HG03378 (cell line): ENCODE measurements at regions not wholly inside any gene's neighbourhood (a gene's known extent, or its start where the extent isn't known, plus 50 kb on each side); places are given as distances from the start of the nearest gene placed in this dataset.

ENCODE experiments used
- ATAC-seq: cut with Tn5 transposase; IDR thresholded peaks from one replicate; pipeline ENCODE4 v1.9.1; 2021; ENCODE audit warnings: mild to moderate bottlenecking, moderate library complexity; ENCODE audit not compliant: unreplicated experiment

DNA sequence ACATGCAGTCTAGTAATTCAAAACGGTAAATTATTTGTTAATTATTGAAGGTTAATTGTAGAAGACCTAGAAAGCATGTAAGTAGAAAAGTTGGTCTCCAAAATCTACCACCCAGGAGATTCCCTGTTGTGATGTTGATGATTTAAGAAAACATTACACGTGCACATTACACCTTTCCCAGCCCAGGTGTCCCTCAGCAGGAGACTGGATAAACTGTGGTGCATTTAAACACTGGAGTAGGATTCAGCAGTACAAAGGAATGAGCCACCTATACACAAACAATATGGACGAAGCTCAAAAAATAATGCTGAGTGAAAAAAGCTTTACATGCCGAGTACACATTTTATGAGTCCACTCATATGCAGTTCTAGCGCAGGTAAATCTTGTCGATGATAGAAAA is 109.0 kb upstream of the STARD3NL start:
- no peak for ATAC-seq

DNA sequence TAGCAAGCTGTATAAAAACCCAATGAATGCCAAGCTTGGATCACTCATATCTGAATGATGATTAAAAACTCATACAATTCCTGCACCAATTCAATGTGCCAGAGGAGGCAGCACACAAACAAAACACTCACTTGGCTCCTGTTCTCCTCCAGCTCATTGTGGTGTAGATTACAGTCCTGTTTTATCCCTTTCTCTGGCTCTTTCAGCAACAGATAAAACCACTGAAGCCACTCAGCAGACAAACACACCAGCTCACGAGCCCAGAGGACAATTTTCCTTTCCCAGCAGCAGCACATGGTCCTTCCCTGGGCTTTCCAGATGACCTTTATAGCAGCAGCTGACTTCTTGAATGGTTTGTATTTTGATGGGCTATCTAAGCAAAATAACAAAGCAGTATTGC is 107.3 kb upstream of the STARD3NL start:
- ATAC-seq, result no peak

DNA sequence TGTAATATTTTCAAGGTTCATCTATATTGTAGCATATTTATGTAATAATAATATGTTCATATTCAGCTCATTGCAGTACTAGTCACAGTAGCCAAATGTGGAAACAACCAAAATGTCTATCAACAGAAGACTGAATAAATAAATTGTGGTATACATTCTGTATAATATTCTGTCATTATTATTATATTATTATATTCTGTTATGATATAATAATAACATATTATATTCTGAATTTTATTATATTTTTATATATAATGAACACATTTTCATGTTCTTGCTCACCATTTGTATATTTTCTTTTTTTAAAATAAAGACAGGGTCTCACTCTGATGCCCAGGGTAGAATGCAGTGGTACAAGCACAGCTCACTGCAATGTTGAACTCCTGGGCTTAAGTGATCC is 91.2 kb upstream of the STARD3NL start:
- ATAC-seq, result no peak

DNA sequence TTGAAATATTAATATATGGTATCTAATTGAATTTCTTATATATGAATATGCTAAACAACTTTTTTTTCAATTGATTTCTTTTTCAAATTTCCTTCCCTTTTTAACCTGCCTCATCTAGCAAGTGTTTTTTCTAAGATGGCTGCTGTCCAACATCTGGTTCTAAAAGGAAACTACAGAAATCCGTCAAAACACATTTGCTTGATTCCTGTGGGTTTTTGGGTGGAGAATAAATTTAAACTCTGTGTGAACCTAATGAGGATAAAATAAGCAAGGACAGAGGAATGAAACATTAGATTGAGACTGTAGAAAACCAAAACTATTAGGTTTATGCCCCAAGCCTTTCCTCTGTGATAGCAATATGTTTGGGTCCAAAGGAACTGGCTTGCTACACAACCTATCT is 75.5 kb upstream of the STARD3NL start:
- ATAC-seq, result no peak

DNA sequence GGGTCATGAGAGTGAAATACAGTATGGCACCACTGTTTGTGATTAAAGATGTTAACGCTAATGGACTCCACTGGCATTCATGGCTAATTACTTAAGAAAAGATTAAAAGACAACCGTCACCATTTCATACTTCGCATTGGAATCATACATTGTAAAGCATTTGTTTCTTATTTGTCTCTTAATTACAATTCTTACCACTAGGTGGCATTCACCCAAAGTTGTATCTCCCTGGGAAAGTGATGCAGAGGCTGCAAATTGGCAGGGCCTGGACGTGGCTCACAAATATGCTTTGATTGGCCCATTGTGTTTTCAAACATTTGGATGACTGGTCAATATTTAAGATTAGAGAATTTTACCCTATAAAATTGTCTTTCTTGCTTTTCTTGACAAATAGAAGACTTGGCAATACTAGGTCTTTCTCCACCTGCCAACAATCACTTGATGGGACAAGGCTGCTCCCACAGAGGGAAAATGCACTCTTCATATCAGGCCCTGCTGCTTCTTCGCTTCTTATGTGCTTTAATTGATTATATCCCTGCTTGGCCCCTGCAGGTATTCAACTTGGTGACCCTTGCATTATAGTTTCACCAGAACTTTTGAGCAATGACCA is 72.1 kb upstream of the STARD3NL start:
- ATAC-seq, result peak; percentile 52

DNA sequence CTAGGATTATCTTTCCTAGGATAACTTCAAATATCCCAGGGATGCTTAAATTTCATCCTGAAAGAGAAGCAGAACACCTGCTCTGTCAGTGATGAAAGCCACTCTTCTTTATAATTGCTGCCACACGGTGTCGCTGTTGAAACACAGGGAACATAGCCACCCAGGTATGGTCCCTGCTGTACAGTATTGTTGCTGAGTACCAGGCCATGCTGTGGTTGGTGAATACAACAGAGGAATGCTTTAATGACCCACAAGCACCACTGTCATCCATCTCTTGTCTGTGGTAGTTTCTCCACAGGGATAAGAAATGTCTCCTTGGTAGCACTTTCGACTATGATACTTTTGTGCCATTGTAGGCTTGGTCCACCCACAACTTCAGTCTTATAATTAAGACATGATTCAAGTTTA is 70.6 kb upstream of the STARD3NL start:
- ATAC-seq, result peak; percentile 70

DNA sequence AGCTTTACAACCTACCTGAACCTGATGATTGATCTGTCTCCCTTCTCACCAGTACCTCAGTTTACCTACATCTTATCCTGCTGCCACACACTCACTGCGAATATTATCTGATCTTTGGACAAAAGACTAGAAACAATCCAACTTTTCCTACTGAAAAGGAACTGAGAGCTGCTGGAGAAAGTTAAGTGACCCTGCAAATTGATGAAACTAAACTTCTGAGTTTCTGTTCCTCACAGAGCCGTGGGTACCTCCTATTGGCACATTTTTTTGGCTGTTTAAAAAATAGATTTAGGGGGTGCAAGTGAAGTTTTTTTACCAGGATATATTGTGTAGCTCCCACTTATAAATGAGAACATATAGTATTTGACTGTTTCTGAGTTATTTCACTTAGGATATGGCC is 66.0 kb upstream of the STARD3NL start:
- no peak for ATAC-seq

DNA sequence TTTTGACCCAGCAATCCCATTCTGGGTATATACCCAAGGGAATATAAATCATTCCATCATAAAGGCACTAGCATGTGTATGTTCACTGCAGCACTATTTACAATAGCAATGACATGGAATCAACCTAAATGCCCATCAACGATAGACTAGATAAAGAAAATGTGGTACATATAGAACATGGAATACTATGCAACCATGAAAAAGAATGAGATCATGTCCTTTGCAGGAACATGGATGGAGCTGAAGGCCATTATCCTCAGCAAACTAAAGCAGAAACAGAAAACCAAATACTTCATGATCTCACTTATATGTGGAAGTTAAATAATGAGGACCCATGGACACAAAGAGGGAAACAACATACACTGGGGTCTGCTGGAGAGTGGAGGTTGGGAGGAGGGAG is 58.0 kb upstream of the STARD3NL start:
- ATAC-seq, result no peak

DNA sequence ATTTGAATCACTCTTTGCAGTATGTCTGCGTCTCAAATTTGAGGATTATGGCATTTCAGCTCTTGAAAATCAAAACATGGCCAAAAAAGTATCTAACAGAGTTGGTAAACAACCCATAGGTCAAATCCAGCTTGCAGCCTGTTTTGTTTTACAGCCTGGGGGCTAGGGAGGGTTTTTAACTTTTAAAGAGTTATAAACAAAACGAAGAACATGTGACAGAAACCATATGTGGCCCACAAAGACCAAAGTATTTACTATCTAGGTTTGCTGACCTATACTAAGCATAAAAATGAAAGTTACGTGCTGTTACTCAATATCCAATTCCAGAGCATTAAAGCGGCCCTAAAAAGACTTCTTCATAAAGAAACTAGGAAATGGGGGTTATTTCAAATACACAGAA is 55.5 kb upstream of the STARD3NL start:
- ATAC-seq, result no peak

DNA sequence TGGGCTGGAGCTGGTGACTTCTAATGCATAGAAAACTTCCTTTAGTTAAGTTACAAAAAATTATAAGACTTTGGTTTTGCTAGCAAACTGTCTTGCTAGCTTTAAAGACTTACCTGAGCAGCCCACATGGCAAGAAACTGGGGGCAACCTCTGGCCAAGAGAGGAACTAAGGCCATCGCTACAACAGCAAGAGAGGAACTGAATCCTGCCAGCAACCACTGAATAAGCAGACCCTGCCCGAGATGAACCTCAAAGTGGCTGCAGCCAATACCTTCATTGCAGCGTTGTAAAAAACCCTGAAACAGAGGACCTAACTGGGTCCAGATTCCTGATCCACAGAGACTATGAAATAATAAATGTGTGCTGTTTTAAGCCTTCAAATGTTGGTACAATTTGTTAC is 54.6 kb upstream of the STARD3NL start:
- no peak for ATAC-seq

DNA sequence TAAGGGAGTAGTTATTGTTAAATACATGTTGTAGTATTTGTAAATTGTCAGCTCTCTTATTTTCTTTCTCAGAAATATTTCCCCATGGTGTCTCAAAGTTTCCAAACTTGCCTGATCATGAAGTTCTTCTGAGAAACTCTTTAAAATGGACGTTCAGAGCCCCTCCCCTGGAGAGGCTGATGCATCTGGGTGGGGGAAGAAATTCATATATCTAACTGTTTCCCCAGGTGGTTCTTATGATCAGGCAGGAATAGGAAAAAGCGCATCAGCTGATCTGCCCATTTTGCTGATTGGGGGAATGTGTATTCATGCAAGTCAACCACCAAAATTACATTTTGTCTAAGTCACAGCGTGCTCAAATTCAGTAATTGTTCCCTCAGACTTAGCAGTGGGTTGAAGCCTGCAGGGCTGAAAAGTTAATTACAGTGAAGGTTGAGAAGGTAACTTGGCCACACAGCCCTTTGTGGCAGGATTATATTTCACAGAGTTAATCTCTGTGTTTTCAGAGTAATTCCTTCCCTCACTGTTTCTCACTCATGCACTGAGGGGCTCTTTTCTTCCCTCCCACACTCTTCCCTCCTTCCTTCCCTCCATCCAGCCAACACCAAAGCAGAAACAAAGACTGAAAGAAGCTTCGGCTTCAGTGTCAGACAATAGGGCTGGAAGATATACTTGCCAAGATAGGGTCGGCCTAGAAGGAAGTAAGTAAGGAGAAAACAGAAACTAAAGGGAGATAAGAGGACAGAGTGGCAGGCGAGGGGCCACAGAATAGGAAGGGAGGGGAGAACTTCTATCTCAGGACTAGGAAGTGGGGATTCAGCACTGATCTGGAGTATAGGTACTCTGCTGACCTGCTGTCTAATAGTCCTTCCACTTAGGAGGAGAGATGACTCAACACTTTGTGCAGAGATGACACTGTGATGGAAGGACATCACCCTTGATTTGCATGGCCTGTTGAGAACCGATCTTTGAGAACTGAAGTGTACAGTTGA is 50.5 kb upstream of the STARD3NL start:
- ATAC-seq, result no peak
